CD4-positive, alpha-beta memory T cell (primary cell): ENCODE measurements at regions not wholly inside any gene's neighbourhood (a gene's known extent, or its start where the extent isn't known, plus 50 kb on each side); places are given as distances from the start of the nearest gene placed in this dataset.

Experiments
- CTCF ChIA-PET: fragments of 350-600 bp; sonication (Branson Sonifier 250); formaldehyde crosslinking; loops from one replicate; lab custom pipeline; 2021; ENCODE audit warnings: inconsistent platforms; ENCODE audit not compliant: partially characterized antibody; lab: Charles Lee
- POLR2A ChIA-PET: fragments of 350-600 bp; sonication (Branson Sonifier 250); formaldehyde crosslinking; loops from one replicate; lab custom pipeline; 2021; ENCODE audit not compliant: partially characterized antibody; lab: Charles Lee
- DNase-seq, 5 donors: peaks; one replicate each; pipeline versions ENCODE4 v3.0.0 to v3.0.0-alpha.2; 2020 to 2022; ENCODE audit warnings: mixed read lengths in 1 of 5
- H3K27ac ChIP-seq: one replicate; pipeline ENCODE4 v1.7.0; 2013; ENCODE audit warnings: low read depth, low read length
- H3K27me3 ChIP-seq: 2 replicates; pipeline ENCODE4 v1.7.0; 2013; ENCODE audit warnings: mild to moderate bottlenecking, low read length, moderate library complexity; ENCODE audit not compliant: insufficient read depth
- H3K36me3 ChIP-seq: 2 replicates; pipeline ENCODE4 v1.7.0; 2013; ENCODE audit warnings: mild to moderate bottlenecking, low read length, moderate library complexity; ENCODE audit not compliant: insufficient read depth
- H3K4me1 ChIP-seq: 2 replicates; pipeline ENCODE4 v1.7.0; 2013; ENCODE audit warnings: mild to moderate bottlenecking, low read length, moderate library complexity; ENCODE audit not compliant: insufficient read depth
- H3K4me3 ChIP-seq, 2 donors: one replicate each; pipeline ENCODE4 v1.7.0; 2013; ENCODE audit warnings: low read length in 2 of 2, mild to moderate bottlenecking in 1 of 2
- H3K9me3 ChIP-seq, 2 donors: one replicate each; pipeline ENCODE4 v1.7.0; 2013; ENCODE audit warnings: low read length in 2 of 2, control low read depth in 1 of 2; ENCODE audit not compliant: control insufficient read depth in 1 of 2
- H3K27ac Mint-ChIP-seq, 7 donors: one replicate each; pipeline ENCODE4 v1.8.0; 2020 to 2021; ENCODE audit warnings: mixed read lengths in 7 of 7, mild to moderate bottlenecking in 6 of 7, inconsistent platforms in 3 of 7, moderate library complexity in 3 of 7
- H3K27me3 Mint-ChIP-seq, 2 donors: one replicate each; pipeline ENCODE4 v1.8.0; 2020 to 2021; ENCODE audit warnings: mixed read lengths in 2 of 2
- H3K36me3 Mint-ChIP-seq, 2 donors: one replicate each; pipeline ENCODE4 v1.8.0; 2020 to 2021; ENCODE audit warnings: mixed read lengths in 2 of 2, inconsistent platforms in 1 of 2, mild to moderate bottlenecking in 1 of 2
- H3K4me1 Mint-ChIP-seq, 4 donors: one replicate each; pipeline ENCODE4 v1.8.0; 2020 to 2021; ENCODE audit warnings: mixed read lengths in 4 of 4, mild to moderate bottlenecking in 1 of 4
- H3K4me3 Mint-ChIP-seq, 8 donors: one replicate each; pipeline ENCODE4 v1.8.0; 2020 to 2021; ENCODE audit warnings: mixed read lengths in 8 of 8, mild to moderate bottlenecking in 7 of 8, moderate library complexity in 6 of 8, inconsistent platforms in 3 of 8
- H3K9me3 Mint-ChIP-seq, 8 donors: one replicate each; pipeline ENCODE4 v1.8.0; 2020 to 2021; ENCODE audit warnings: mixed read lengths in 8 of 8, mild to moderate bottlenecking in 5 of 8, inconsistent platforms in 3 of 8, moderate library complexity in 1 of 8
- intact Hi-C: fragments of 100-400 bp; cut with micrococcal nuclease; formaldehyde crosslinking; loops from one replicate; pipeline ENCODE4 v1.15.1; 2023

DNA sequence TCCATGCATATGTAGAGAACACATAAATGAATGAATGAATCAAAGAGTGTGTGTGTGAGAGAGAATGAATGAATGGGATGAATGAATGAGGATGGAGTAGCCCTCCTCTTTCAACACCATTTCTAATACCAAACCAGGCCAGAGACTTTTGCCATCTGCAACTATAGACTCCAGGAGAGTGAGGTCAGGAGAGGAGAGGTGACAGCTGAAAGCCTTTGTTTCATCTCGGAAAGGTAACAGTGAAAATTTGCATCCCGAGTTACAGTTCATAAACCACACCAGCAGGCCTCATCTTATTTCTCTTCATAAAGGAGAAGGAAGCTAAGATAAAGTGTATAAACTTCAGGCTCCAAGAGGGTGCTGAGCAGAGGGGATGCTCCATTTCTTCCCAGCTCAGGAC lies 255.3 kb upstream of the KLF4 start:
- no peak overlapping the region for H3K27ac Mint-ChIP-seq

DNA sequence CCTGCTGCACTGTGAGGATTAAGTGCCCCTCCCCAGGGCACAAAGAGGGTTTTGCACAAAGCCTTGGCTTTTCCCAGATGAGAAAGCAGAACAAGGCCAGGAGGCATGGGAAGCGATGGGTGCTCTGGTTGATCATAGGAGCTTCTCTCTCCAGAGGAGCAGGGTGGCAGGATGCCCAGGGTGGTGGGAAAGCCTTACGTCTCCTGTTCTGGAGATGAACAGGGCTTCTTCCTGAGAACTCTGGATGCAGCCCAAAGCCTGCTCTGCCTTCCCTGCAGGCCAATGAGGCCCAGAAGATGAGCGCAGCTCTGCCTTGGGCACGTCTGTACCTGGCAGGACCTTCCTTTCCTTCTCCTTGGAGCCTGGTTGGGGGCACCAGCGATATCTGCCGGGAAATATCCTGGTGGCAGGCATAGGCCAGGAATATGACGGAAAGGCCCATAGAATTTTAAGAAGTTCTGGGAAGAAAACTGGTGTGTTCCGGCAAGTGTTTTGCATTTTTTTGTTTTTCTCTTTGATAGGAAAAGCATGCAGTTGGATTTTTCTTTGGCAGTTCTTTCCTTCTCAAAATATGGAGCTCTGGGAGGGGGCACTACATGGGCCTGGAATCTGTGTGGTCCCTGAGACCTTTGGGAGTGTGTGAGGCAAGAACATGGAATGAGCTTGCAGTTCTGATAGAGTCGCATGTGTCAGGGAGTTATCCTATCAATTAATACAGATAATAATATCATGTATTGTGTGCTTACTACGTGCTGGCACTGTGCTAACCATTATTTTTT lies 253.2 kb upstream of the KLF4 start:
- CTCF ChIA-PET, result no interaction called here
- Histone ChIP-seq H3K27me3 (no peaks in the 10 kb centered on the region), H3K4me1 (no peaks in the 10 kb centered on the region), H3K4me3 (no peak overlapping the region), H3K27ac (no peak overlapping the region), H3K36me3 (no peaks in the 10 kb centered on the region), H3K9me3 (no peaks in the 10 kb centered on the region)
- Mint-ChIP-seq H3K4me3 (no peak overlapping the region), H3K27me3 (no peaks in the 10 kb centered on the region), H3K27ac (no peak overlapping the region), H3K4me1 (no peaks in the 10 kb centered on the region), H3K9me3 (peaks cover 0 to 2% (median 0%) of the 10 kb centered on the region in 8 donors), H3K36me3 (no peaks in the 10 kb centered on the region)
- DNase-seq, result no peak
- intact Hi-C loops, result no loop called here
- POLR2A ChIA-PET, result no interaction called here

More for the DNA sequence above, 255.3 kb upstream of the KLF4 start:
- H3K27me3 Mint-ChIP-seq, result no peaks in the 10 kb centered on the region
- H3K4me1 Mint-ChIP-seq, result no peaks in the 10 kb centered on the region
- Histone ChIP-seq H3K4me1 (no peaks in the 10 kb centered on the region), H3K4me3 (no peak overlapping the region), H3K27ac (no peak overlapping the region), H3K9me3 (no peaks in the 10 kb centered on the region), H3K36me3 (no peaks in the 10 kb centered on the region), H3K27me3 (no peaks in the 10 kb centered on the region)
- H3K36me3 Mint-ChIP-seq, result no peaks in the 10 kb centered on the region
- no peak overlapping the region for H3K4me3 Mint-ChIP-seq
- CTCF ChIA-PET, result no interaction called here
- intact Hi-C loops, result no loop called here
- H3K9me3 Mint-ChIP-seq, result peaks cover 0 to 2% (median 0%) of the 10 kb centered on the region in 8 donors
- no peak for DNase-seq
- POLR2A ChIA-PET, result no interaction called here

DNA sequence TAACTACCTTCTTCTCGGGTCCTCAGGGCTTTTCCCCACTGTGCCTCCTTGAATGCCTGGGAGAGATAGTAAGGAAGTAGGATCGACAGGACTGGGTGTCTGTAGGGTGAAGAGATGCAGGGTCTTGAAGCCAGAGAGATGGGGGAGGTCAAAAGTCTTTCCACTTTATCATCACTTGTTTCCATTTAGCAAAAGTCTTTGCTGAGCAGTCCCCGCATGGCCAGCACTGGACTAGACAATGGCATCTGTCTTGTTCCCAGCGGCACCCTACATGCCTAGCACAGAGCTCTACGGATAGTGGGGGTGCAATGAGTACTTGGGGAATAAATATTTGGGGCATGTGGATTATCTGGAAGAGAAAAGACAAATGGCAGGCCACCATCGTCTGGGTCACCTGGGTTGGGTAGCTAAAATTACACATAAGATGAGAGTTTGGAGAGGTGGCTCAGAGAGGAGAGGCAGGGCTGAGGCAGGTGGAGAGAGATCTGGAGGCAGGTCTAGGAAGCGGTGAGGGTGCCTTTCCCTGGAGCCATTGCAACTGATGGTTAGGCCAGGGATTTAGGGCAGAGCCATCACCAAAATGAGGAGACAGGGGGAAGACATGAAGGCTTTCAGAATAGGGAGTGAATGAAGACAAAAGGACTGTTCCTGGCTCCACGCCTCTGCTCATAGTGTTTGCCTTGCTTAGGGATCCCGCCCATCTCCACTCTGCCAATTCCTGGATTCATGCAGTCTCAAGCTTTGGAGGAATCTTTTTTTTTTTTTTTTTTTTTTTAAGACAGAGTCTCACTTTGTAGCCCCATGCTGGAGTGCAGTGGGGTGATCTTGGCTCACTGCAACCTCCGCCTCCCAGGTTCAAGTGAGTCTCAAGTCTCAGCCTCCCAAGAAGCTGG lies 250.8 kb upstream of the KLF4 start:
- Histone ChIP-seq H3K9me3 (no peaks in the 10 kb centered on the region), H3K4me3 (no peak overlapping the region), H3K4me1 (no peaks in the 10 kb centered on the region), H3K27ac (no peak overlapping the region), H3K27me3 (no peaks in the 10 kb centered on the region), H3K36me3 (no peaks in the 10 kb centered on the region)
- POLR2A ChIA-PET, result no interaction called here
- Mint-ChIP-seq H3K27me3 (peaks cover 0 to 1% of the 10 kb centered on the region in 2 donors), H3K9me3 (peaks cover 0 to 2% (median 0%) of the 10 kb centered on the region in 8 donors), H3K4me3 (no peak overlapping the region), H3K27ac (no peak overlapping the region), H3K4me1 (no peaks in the 10 kb centered on the region), H3K36me3 (no peaks in the 10 kb centered on the region)
- CTCF ChIA-PET, result interaction anchor here (0.7 kb wide), 1 partner anchor 392 kb away, joined by 3 read pairs; no protein-coding TSS in a partner anchor
- intact Hi-C loops, result no loop called here
- DNase-seq, result no peak

DNA sequence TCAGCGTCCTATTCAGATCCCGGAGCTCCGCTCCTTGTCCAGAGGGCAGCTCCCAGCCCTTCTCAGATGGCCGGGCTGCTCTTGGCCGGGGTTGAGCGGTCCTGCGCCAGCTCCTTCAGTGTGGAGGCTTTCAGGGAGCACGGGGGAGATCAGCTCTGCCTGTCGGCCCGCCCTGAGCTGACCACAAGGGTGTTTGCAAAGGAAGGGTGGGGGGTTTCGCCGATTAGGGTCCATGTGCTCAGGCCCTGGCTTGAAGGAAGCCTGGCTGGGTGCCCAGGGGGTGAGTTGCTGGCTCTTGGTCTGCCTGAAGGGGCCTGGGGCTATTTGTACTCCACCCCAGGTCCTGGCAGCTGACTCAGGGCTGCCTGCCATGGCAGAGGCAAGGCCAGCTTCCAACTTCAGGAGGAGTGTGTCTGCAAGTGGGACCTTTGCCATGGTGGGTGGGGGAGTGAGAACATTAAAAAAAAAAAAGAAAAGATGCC lies 250.1 kb upstream of the KLF4 start:
- ChIA-PET POLR2A (no interaction called here), CTCF (no interaction called here)
- H3K27ac Mint-ChIP-seq, result no peak overlapping the region
- Histone ChIP-seq H3K9me3 (no peaks in the 10 kb centered on the region), H3K4me3 (no peak overlapping the region), H3K4me1 (no peaks in the 10 kb centered on the region), H3K27ac (no peak overlapping the region), H3K36me3 (no peaks in the 10 kb centered on the region), H3K27me3 (no peaks in the 10 kb centered on the region)
- no peaks in the 10 kb centered on the region for H3K36me3 Mint-ChIP-seq
- DNase-seq, result no peak
- no peaks in the 10 kb centered on the region for H3K4me1 Mint-ChIP-seq
- intact Hi-C loops, result no loop called here
- peaks cover 0 to 1% of the 10 kb centered on the region in 2 donors for H3K27me3 Mint-ChIP-seq
- H3K9me3 Mint-ChIP-seq, result peaks cover 0 to 2% (median 0%) of the 10 kb centered on the region in 8 donors
- H3K4me3 Mint-ChIP-seq, result no peak overlapping the region

DNA sequence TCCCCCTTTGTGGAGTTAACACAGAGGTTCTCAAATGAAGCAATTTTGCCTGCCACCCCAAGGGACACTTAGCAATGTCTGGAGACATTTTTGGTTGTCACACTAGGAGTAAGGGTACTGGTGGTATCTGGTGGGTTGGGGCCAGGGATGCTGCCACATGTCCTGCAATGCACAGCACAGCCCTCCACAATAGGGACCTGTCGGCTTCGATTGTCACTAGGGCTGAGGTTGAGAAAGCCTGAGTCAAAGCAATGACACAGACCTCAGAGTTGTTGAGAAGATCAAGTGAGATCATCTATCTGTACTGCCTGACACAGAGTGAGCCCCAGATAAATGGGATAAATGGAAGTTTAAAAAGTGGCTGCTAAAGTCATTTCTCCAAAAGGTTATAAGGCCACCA lies 249.2 kb upstream of the KLF4 start:
- intact Hi-C loops, result no loop called here
- CTCF ChIA-PET, result no interaction called here
- H3K4me3 Mint-ChIP-seq, result no peak overlapping the region
- H3K27ac Mint-ChIP-seq, result no peak overlapping the region
- no peaks in the 10 kb centered on the region for H3K4me1 ChIP-seq
- no peak overlapping the region for H3K4me3 ChIP-seq
- peaks cover 0 to 1% of the 10 kb centered on the region in 2 donors for H3K27me3 Mint-ChIP-seq
- H3K9me3 Mint-ChIP-seq, result peaks cover 0 to 2% (median 0%) of the 10 kb centered on the region in 8 donors
- no peaks in the 10 kb centered on the region for H3K9me3 ChIP-seq
- H3K27ac ChIP-seq, result no peak overlapping the region
- no peaks in the 10 kb centered on the region for H3K4me1 Mint-ChIP-seq
- no peak for DNase-seq
- H3K27me3 ChIP-seq, result no peaks in the 10 kb centered on the region
- H3K36me3 ChIP-seq, result no peaks in the 10 kb centered on the region
- POLR2A ChIA-PET, result no interaction called here
- no peaks in the 10 kb centered on the region for H3K36me3 Mint-ChIP-seq

DNA sequence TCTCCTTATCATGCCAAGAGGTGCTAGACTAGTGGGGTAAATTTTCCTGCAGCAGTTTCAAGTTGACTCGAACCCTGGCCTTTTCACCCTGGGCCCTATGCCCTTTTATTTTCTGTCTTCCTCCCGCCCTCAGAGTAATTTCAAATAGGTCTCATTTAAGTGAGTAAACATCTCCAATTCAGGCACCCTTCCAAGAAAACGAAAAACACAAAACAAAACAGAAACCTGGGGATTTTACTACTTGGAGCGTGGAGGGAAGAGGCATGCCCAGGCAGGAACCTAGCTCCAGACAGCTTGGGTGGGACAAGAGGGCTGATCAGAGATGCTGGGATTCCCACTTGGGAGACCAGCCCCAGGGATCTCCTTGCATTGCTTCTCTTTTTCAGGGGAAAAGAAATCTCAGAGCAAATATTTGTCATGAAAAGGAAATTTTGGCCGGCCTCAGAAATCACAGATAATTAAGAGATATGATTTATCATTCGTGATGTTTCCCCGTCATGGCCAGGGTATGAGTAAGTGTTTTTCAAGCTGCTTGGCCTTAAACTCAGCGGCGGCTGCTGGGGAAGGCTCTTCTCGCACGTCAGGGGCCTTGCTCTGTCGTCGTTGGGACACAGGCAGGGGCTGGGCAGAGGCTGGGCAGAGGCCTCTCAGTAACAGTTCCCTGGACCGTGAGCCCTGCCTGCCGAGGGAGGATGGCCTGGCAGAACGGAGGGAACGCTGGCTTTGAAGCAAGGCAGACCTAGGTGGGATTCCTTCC lies 248.6 kb upstream of the KLF4 start:
- Histone ChIP-seq H3K27me3 (no peaks in the 10 kb centered on the region), H3K4me1 (no peaks in the 10 kb centered on the region), H3K36me3 (no peaks in the 10 kb centered on the region), H3K9me3 (no peaks in the 10 kb centered on the region), H3K4me3 (no peak overlapping the region), H3K27ac (no peak overlapping the region)
- Mint-ChIP-seq H3K9me3 (peaks cover 0 to 2% (median 0%) of the 10 kb centered on the region in 8 donors), H3K27me3 (peaks cover 0 to 1% of the 10 kb centered on the region in 2 donors), H3K27ac (no peak overlapping the region), H3K4me3 (no peak overlapping the region), H3K36me3 (no peaks in the 10 kb centered on the region), H3K4me1 (no peaks in the 10 kb centered on the region)
- ChIA-PET CTCF (no interaction called here), POLR2A (no interaction called here)
- intact Hi-C loops, result no loop called here
- no peak for DNase-seq

DNA sequence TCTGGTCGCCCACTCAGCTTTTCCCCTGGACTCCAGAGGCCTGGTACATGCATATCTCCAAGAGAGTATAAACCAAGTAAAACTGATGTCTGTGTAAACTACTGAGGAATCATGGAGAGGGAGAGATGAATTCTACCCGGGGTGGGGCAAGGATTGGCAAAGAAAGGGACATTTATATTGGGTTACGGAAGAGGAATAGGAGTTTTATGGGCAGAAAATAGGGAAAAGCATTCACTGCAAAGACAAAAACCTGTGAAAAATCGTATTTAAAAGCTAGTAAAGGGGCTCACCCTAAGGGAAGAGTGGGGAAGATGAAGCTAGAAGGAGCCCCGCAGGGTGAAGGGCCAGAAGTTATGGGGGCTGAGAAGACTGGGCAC lies 248.0 kb upstream of the KLF4 start:
- Histone ChIP-seq H3K36me3 (no peaks in the 10 kb centered on the region), H3K9me3 (no peaks in the 10 kb centered on the region), H3K27ac (no peak overlapping the region), H3K27me3 (no peaks in the 10 kb centered on the region), H3K4me1 (no peaks in the 10 kb centered on the region), H3K4me3 (no peak overlapping the region)
- Mint-ChIP-seq H3K4me3 (no peak overlapping the region), H3K4me1 (no peaks in the 10 kb centered on the region), H3K27ac (no peak overlapping the region), H3K36me3 (no peaks in the 10 kb centered on the region), H3K27me3 (peaks cover 0 to 1% of the 10 kb centered on the region in 2 donors), H3K9me3 (peaks cover 0 to 2% (median 0%) of the 10 kb centered on the region in 8 donors)
- ChIA-PET CTCF (no interaction called here), POLR2A (no interaction called here)
- intact Hi-C loops, result no loop called here
- DNase-seq, result no peak
